GOT3 (cell line): ENCODE measurements at regions not wholly inside any gene's neighbourhood (a gene's known extent, or its start where the extent isn't known, plus 50 kb on each side); places are given as distances from the start of the nearest gene placed in this dataset.

Experiments
- DNase-seq: peaks from one replicate; lab custom pipeline; 2025; ENCODE audit warnings: mixed read lengths; lab: John Stamatoyannopoulos, UW

DNA sequence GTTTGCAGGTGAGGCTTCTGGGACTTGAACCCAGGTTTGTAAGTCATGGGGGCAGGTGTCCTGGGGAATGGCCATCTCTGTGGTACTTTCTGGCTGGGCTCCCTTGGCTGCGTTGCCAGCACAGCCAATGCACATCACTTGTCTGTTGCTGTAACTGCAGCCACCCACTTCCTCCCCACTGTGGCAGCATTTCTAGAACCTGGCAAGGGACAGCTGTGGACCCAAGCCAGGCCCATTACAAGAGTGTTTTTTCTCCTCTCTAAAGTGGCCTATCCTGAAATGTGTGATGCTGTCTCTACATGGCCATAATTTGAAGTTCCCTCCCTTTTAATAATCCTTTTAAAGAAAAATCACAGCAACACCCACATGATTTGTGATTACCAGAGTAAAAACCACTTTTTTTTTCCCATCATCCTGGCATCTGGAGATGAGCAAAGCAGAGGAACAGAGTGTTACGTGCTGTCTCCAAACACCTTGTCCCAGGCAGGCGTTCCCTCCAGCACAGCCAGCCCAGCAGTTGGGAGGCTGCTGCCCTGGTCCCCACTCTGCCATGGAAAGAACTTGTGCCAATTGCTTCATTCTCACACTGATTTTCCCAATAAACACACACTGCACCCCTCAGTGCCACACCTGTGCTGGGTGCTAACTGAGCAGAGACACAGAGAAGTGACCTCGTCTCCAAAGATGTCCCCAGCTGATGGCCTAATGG is 360.6 kb upstream of the USP24 start:
- no peak for DNase-seq

DNA sequence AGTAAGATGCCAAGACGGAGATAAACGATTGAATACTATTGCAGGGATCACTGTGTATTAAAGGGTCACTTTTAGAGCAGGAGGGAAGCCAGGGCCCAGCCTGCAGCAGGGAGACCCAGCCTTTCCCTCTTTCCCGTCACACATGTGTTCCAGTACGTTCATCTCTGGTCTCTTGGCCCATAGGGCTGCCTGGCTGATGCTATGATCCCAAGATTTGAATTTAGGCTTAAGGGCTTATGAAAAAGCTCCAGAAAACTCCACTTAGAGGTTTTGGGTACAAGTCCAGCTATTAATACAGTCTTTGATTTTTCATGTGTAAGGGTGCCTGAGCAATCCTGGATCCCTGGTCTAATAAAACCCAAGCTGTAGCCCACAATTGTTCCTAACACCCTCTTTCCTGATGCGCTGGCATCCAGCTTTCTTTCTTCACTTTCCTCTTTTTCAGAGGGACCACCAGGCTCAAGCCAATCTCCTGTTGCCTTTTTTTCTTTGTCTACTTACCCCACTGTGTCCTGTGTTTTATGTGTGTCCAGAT is 359.6 kb upstream of the USP24 start:
- no peak for DNase-seq

DNA sequence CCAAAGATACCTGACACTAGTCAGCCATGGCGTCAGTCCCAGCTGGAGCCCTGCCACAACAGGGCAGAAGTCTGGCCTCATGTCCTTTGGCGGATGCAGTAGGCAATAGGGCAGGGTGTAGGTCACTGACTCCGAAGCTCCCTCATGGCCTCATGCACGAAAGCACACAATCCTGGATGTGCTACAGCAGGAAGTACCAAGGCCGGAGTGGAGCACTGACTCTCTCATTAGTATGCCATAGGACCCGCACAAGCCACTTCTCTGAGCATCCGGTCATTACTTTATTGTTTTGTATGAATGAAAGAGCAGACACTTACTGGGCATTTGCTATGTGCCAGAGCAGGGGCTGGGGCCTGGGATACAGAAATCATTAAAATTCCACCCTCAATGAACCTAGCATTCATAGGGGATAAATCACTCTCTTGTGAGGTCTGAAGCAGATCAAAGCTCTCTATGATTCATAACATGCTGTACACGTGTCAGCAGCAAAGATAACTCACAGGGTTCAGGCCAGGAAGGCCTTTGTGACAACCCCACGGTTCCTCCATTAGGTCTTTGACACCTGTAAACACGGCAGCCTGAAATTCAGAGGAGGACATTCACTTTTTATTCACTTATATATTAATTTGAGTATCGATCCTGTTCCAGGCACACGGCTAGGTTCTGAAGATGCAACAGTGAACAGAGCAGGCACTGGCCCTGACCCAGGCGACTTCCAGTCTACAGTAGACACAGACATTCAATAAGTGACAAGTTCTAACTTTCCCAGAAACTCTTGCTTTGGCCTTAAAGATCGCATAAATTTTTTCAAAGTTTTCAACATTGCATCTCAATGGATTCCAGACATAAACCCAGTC is 357.9 kb upstream of the USP24 start:
- no peak for DNase-seq

DNA sequence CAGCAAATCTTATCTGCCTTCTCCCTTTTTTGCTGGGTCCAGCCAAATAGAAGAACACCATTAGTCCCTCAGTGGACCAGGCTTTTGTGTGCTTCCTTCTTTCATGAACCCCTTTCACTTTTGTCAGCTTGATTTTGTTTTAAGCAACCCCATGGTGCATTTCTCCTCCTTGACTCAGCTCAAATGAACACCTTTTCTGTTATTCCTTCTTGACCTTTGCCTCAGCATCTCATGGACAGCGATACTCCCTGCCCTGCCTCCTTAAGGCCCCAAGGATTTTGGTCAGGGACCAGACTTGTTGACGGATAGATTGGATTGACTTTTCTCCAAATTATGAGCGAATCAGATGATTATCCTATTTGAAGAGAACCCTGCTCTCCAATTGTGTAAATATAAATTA is 356.6 kb upstream of the USP24 start:
- no peak for DNase-seq

DNA sequence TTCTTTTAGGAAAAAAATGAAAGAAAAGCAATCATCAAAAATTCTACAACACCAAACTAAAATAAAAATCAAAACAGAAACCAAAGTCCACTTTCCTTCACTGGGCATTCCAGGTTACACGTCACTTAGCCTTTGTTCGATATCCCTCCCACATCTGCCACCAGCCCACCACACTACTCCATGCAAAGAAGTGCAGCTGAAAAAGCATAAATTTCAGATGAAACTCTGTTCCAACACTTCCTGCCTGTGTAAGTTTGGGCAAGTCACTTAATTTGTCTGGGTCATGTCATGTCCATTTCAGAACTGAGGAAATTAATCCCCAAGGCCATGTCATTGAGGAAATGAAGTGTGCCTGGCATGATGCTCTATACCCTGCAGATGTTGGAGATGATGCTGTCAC is 354.3 kb upstream of the USP24 start:
- no peak for DNase-seq

DNA sequence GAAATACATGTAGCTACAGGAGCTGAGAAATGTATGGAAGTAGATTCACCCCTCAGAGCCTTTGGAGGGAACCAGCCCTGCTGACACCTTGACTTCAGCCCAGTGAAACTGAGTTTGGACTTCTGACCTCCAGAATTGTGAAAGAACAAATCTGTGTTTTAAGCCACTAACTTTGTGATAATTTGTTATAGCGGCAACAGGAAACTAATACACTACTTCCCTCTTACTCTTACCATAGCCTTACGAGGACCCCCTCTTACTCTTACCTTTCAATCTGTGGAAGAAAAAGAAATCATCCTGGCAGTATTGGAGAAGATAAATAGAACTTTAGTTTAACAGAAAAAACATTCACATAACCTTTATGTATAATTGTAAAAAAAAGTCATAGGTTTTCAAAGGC is 353.6 kb upstream of the USP24 start:
- no peak for DNase-seq

DNA sequence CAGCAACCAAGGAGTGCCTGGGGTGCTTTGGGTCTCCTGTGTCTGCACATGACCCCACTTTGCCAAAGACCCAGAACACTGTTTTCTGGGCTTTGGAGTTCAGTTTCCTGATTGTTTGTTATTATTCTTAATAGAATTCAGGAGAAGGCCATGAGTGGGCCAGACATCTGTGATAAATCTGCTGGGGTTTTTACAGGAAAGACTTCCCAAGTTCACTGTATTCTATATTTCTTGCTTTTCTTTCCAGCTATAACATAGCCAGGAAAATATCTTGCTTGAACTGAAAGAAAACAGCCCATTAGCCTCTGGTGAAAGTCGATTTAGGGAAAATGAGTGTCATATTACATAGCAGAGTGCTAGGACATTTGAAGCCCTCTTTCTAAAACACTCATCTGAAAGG is 345.1 kb upstream of the USP24 start:
- no peak for DNase-seq

DNA sequence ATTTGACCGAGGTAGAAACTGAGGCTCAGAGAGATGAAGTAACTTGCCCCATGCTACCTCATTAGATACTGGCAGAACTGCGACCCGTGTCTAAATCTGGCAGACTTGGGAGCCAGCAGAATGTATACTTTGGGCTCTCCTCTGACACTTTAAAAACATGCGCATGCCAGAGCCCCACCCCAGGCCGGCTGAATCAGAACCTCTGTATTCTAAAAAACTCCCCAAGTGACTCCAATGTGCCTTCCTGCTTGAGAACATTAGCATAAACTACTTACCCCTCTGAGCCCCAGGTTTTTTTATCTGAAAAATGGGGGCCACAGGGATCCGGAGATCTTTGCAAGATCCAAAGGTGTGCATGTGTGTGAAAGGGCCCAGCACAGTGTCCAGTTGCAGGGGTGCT is 344.7 kb upstream of the USP24 start:
- DNase-seq: no peak

DNA sequence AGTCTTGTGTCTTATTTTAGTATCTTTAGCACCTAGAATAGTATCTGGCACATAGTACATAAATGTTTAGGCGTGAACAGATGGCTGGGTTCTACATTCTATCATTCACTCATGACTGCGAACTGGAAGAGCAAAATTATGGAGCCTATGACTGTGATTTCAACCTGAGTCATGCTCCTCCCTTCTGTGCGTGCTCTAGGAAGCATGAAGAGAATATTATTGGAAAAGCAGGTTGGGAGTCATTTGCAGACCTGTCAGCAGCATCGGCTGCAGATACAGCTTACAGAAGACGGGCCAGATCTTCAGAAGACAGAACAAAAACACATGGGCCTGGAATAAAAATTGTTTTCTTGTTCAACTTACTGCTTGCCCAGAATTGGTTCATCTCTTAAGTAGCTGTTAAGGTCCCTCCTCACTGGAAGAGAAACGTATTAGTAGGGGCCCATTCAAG is 344.0 kb upstream of the USP24 start:
- no peak for DNase-seq

DNA sequence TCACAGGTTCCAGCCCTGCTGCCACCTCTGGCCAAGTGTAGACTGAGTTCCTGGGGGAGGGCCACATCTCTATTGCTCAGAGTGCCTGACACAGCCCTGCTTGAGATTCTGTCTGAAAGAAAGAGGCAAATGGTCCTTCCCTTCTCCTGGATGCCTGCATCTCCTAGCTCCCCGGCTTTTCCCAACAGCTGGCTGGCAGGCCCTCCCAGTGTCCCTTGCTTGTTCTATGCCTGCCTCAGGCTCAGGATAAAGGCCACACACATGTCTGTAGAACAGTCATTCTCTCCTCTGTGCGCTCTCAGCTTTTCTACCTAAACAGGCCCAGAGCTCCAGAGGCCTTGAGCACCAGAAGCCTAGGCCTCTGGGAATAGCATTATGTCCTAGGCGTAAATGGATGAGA is 343.4 kb upstream of the USP24 start:
- no peak for DNase-seq

DNA sequence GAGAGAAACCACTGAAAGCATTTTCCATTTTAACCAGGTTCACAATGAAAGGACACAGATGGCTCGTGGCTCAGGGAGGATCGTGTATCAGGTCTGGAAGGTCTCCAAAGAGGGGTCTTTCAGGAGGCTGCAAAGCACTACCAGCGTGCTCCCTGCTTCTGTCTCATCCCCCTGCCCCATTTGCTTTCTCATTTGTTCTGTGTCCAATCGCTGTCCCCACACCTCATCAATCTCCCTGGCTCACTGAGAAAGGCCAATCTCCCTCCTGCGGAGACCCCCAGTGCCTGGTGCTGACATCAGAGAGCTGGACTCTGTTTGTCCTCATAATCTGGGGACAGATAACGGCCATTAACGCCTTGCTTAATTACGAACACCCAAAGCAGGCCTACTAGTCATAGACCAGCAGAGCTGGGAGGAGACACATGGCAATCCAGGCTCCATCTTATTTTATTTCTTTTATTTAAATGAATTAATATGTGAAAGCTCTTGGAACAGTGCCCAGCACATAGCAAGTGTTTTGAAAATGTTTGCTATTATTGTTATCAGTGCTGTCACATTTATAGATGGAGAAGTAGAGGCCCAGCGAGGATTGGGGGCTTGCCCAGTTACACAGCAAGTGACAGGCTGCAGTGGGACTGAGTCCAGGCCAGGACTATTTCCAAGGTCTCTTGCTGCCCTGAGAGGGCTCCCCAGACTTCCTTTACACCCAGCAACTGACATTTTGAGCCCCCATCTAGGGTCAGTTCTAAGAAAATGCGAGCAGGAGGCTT is 341.0 kb upstream of the USP24 start:
- no peak for DNase-seq

DNA sequence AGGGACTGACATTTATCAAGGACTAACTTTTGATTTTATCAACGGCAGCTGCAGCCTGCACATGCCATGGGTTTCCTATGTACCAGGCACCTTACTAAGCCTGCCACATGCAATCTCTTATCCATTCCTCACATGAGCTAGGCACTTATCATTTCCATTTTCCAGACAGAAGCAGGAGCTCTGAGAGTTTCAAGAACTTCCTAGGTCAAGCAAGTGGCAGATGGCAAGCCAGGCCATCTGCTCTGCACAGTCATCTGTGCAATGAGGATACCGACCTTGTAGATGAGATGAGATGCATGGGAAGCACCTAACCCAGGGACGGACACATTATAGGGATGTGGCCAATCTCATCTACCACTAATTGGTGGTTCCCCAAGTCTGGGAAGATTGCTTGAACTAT is 339.4 kb upstream of the USP24 start:
- no peak for DNase-seq

DNA sequence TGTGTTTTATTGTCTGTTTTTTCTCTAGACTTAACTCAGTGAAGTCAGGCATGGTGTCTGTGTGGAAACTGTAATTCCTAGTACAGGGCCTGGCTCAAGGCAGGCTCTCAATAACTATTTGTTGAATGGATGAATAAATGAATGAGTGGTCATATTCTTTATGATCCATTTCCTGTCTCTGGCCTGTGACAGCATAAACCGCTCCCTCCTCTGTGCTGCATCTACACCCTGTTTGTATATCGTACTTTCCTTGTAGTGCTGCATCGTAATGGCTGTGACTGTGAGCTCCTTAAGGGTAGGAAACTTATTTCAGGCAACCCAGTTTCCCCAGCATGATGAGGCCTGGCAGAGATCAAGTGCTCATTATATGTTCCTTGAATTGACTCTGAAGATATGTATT is 337.5 kb upstream of the USP24 start:
- DNase-seq: no peak

DNA sequence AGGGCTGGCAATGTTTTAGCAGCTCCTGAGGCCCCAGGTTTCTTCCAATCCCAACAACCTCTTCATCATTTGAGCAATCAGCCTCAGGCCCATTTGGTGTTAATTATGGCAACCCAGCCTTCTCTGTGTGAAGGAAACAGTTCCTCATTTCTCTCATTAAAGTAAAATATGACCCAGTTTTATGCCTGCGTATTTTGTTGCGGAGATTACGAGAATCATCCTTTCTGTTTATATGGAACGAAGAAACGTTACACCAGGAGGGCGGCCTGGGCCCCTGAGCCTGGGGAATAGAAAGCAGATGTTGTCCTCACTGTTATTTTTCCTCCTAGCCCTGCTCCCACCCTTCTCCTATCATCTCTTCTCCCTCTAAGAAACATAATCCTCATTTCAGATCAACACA is 332.2 kb upstream of the USP24 start:
- no peak for DNase-seq

DNA sequence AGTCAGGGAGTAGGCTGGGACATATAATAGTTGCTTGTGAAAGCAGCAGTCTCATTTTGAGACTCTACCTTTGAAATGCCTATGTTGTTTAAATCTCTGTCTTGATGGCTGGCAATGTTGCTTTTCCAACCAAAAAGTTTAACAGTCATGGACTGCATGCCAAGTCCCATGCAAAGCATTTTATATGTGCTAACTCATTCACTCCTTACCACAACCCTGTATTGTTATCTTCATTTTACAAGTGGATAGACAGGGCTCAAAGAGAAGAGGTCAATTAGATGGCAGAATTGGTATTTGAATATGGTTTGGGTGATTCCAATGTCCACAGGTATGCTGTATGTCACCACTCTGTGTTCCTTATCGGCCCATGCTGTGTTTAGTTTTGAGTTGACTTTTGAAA is 331.4 kb upstream of the USP24 start:
- DNase-seq: no peak

DNA sequence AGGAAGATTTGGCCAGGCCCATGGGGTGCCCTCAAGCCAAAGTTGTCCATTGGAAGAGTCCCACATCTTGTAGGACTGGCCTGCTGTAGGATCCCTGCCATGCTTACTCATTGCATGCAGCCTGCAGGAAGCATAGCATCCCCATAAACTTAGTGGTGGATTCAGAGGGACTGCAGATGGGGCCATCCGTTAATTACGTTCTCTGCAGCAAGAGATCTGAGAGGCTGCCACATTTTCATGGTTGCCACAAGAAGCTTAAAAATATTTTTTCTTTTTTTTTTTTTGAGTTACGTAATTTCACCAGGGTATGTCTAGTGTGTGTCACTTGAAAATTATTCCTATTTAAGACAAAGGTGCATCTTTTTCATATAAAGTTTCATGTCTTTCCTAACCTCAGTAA is 329.7 kb upstream of the USP24 start:
- no peak for DNase-seq

DNA sequence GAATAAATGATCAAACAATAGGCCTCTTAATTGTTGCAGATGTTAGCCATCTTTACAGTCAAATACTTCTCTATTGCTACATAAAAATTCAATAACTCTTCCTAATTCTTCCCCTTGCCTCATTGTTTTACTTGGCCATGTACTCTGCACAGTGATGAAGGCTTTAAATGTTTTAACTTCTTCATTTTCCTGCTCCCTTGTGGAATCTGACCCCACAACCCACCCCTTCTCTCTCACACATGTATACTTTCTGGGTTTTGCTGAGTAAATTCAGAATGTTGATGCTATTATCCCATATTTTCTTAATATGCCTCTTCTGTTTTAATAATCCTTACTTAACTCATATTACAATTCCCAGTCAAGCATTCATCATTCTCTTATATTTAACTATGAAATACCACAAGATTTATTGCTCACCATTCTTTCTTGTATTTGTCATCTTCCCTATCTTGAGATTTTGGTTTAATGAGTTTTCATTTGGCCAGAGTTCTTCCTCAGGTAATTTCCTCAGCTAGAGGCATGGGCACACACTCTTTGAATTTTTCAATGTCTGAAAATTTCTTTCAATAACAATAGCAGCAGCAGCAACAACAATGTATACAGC is 327.8 kb upstream of the USP24 start:
- no peak for DNase-seq

DNA sequence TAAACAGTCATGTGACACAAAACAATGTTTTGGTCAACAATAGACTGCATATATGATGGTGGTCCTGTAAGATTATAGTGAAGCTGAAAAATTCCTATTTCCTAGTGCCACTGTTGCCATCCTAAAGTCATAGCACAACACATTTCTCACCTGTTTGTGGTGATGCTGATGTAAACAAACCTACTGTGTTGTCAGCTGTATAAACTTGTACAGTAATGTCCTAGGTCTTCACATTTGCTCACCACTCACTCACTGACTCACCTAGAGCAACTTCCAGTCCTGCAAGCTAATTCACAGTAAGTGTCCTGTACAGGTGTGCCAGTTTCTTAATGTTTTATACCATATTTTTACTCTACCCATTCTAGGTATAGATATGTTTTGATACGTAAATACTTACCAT is 326.1 kb upstream of the USP24 start:
- DNase-seq: no peak

DNA sequence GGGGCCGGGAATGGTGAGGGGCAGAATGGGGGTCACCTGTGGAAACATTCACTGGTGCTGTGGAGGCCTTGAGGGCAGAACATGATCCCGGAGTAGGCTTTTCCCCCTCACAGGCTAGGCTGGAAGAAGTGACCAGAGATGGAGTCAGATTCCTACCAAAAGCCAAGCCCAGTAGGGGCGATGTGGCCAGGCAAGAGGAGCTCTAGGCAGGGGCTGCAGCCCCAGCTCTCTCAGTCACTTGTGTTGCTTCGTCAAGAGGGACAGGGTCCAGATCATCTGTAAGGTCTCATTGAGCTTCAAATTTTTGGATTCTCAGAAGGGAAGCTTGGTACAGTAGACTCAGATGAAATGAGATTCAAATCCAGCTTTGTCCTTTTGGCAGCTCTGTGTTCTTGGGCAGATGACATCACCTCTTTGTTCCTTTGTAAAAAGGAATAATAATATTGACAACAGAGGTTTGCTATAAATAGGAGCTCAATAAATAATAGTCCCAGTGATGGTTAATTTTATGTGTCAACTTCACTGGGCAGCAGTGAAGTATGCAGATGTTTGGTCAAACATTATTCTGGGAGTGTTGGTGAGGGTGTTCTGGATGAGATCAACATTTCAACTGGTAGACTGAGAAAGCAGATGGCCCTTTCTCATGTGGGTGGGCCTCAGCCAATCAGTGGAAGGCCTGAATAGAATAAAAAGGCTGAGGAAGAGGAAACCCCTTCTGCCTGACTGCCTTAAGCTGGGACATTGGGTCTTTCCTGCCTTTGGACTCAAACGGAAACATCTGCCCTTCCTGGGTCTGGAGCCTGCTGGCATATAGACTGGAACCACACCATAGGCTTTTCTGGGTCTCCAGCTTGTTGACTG is 324.7 kb upstream of the USP24 start:
- no peak for DNase-seq

DNA sequence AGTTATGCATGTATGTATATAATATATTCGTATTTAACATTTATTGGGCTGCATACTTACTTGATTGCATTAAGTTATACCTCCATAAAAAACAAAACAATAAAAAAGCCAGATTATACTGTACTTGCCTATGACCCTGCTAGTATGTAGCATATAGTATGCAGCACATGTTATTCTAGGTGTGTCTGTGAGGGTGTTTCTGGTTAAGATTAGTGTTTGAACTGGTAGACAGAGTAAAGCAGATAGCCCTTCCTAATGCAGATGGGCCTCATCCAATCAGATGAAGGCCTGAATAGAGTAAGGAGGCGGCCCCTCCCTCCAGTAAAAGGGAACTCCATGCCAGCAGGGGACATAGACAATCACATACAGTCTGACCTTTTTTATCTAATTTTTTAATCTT is 323.3 kb upstream of the USP24 start:
- DNase-seq: no peak

DNA sequence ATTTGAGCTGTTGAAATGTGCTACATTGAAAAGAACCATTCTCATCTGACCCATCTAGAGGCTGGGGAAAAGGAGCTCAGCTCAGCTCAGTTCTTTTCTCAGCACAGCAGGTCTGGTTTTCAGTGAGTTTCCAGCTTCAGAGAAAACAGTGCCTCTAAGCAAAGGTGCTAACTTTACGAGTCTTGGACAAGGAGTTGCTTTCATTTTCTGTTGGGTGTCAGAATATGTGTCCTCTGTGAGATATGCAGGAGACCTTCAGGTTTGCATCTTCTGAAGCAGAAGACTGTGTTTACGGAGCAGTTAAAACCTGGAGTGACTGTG is 321.3 kb upstream of the USP24 start:
- no peak for DNase-seq
